SK-N-MC (cell line): ENCODE measurements at regions not wholly inside any gene's neighbourhood (a gene's known extent, or its start where the extent isn't known, plus 50 kb on each side); places are given as distances from the start of the nearest gene placed in this dataset.

Experiments
- EZH2 ChIP-seq: fragments of 200-600 bp; sonication (generic); IDR thresholded peaks from one replicate; pipeline ENCODE4 v1.6.1; 2017; ENCODE audit warnings: antibody characterized with exemption
- FOXP2 ChIP-seq: optimal IDR thresholded peaks from 2 replicates; pipeline ENCODE3; 2011; ENCODE audit warnings: mild to moderate bottlenecking, moderate library complexity; ENCODE audit not compliant: insufficient read depth; ENCODE audit errors: extremely low read length, control extremely low read depth
- POLR2AphosphoS5 ChIP-seq: IDR thresholded peaks from 2 replicates; pipeline ENCODE4 v1.6.1; 2012; ENCODE audit warnings: mild to moderate bottlenecking, low read depth, low read length, borderline replicate concordance

DNA sequence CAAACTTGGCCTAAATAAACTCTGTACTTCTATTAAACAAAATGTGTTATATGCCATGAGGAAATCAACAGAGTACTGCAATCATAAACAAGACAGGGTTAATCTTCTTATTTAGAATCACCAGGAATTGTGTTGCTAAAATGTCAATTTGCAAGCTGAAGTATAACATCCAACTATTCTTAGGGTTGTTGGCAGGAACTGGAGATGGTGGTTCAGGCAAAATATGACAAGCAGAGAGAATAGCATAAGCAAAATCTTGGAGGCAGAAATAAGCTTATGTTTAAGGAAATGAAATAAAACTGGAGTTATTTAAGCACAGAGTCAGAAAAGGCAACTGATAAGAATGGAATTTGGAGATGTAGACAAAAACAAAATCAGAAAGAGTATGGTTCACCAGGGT is 463.8 kb upstream of the SLC8A1 start:
- no peak for TF ChIP-seq EZH2
- no peak for TF ChIP-seq POLR2AphosphoS5
- TF ChIP-seq FOXP2 = no peak
